Fibroblast of lung (primary cell): ENCODE measurements at regions not wholly inside any gene's neighbourhood (a gene's known extent, or its start where the extent isn't known, plus 50 kb on each side); places are given as distances from the start of the nearest gene placed in this dataset.

Source experiments
- DNase-seq, 2 donors: peaks; one replicate each; pipeline versions ENCODE4 v3.0.0 to v3.0.0-alpha.2; 2010; ENCODE audit warnings: low read depth in 2 of 2
- H2AFZ ChIP-seq: 2 replicates; pipeline ENCODE4 v1.5.1; 2012; ENCODE audit warnings: low read length, control low read depth, inconsistent platforms
- H3K27ac ChIP-seq: 2 replicates; pipeline ENCODE4 v1.5.1; 2011; ENCODE audit warnings: low read length, control low read depth; ENCODE audit not compliant: insufficient read depth
- H3K27me3 ChIP-seq: 2 replicates; pipeline ENCODE4 v1.5.1; 2011; ENCODE audit warnings: mild to moderate bottlenecking, low read length; ENCODE audit not compliant: control insufficient read depth, insufficient read depth
- H3K36me3 ChIP-seq: 2 replicates; pipeline ENCODE4 v1.5.1; 2011; ENCODE audit warnings: low read length; ENCODE audit not compliant: control insufficient read depth, insufficient read depth
- H3K4me1 ChIP-seq: 2 replicates; pipeline ENCODE4 v1.5.1; 2011; ENCODE audit warnings: low read length; ENCODE audit not compliant: control insufficient read depth, insufficient read depth; ENCODE audit errors: extremely low read depth
- H3K4me2 ChIP-seq: 2 replicates; pipeline ENCODE4 v1.5.1; 2011; ENCODE audit warnings: low read length, control low read depth; ENCODE audit not compliant: insufficient read depth; ENCODE audit errors: extremely low read depth
- H3K4me3 ChIP-seq, 4 experiments: fragments of 200-600 bp in 1 of 4; sonication (generic) in 1 of 4; replicated peaks in 1 of 4; 2 replicates each; pipeline ENCODE4 v1.5.1; 2011 to 2016; ENCODE audit warnings: low read length in 4 of 4, low read depth in 3 of 4, mild to moderate bottlenecking in 3 of 4, control low read depth in 2 of 4, inconsistent platforms in 1 of 4, mixed read lengths in 1 of 4; ENCODE audit not compliant: insufficient read depth in 1 of 4; ENCODE audit errors: control extremely low read depth in 1 of 4
- H3K79me2 ChIP-seq: 2 replicates; pipeline ENCODE4 v1.5.1; 2012; ENCODE audit warnings: mild to moderate bottlenecking, low read length, inconsistent platforms; ENCODE audit not compliant: control insufficient read depth, insufficient read depth
- H3K9ac ChIP-seq: 2 replicates; pipeline ENCODE4 v1.5.1; 2011; ENCODE audit warnings: mild to moderate bottlenecking, low read length, control low read depth; ENCODE audit not compliant: insufficient read depth
- H3K9me3 ChIP-seq: 2 replicates; pipeline ENCODE4 v1.5.1; 2012; ENCODE audit warnings: low read depth, low read length; ENCODE audit not compliant: control insufficient read depth, insufficient read depth
- H4K20me1 ChIP-seq: 2 replicates; pipeline ENCODE4 v1.5.1; 2011; ENCODE audit warnings: low read length; ENCODE audit not compliant: control insufficient read depth, insufficient read depth; ENCODE audit errors: extremely low read depth
- CTCF ChIP-seq, 2 donors: IDR thresholded peaks in 1 of 2; conservative IDR thresholded peaks in 1 of 2; 1 replicate in 1 of 2; 2 replicates in 1 of 2; pipeline ENCODE4 v1.5.1; 2011 to 2012; ENCODE audit warnings: low read length in 2 of 2, control low read depth in 1 of 2, inconsistent platforms in 1 of 2, low read depth in 1 of 2, mild to moderate bottlenecking in 1 of 2
- EZH2 ChIP-seq: IDR thresholded peaks from 2 replicates; pipeline ENCODE4 v1.5.1; 2012; ENCODE audit warnings: low read length, control low read depth, mild to moderate bottlenecking; ENCODE audit errors: missing control alignments

- peak; percentile 91 to 96 for DNase-seq
- Histone ChIP-seq H3K27me3 (no peaks in the 10 kb centered on the region), H4K20me1 (no peaks in the 10 kb centered on the region), H2AFZ (no peak overlapping the region), H3K27ac (no peak overlapping the region), H3K9me3 (no peaks in the 10 kb centered on the region), H3K79me2 (no peaks in the 10 kb centered on the region), H3K4me2 (peak overlapping the region; percentile 13), H3K4me3 (no peak overlapping the region), H3K36me3 (no peaks in the 10 kb centered on the region), H3K4me1 (peaks cover 20% of the 10 kb centered on the region), H3K9ac (no peak overlapping the region)
- TF ChIP-seq EZH2 (no peak), CTCF (conservative IDR thresholded peaks at IDR 0.05 in 1 of 2, IDR thresholded peaks at IDR 0.05 in 1 of 2; ENCODE audit: low read depth in 1 of 2, low read length in 2 of 2) (no peak)
Observed at GRCh38 chr10:30185916-30186315, 126.5 kb upstream of the JCAD start.

- Histone ChIP-seq H3K4me1 (peaks cover 20% of the 10 kb centered on the region), H3K27me3 (no peaks in the 10 kb centered on the region), H4K20me1 (no peaks in the 10 kb centered on the region), H3K4me3 (no peak overlapping the region), H3K9ac (no peak overlapping the region), H3K36me3 (no peaks in the 10 kb centered on the region), H3K27ac (no peak overlapping the region), H3K9me3 (no peaks in the 10 kb centered on the region), H2AFZ (no peak overlapping the region), H3K4me2 (no peak overlapping the region), H3K79me2 (no peaks in the 10 kb centered on the region)
- peak in 1 of 2 donors; percentile 58 for DNase-seq
- TF ChIP-seq EZH2, result no peak
Observed at GRCh38 chr10:30185341-30185740, 126.0 kb upstream of the JCAD start.

- Histone ChIP-seq H3K9me3 (no peaks in the 10 kb centered on the region), H3K4me3 (no peak overlapping the region), H3K4me2 (no peak overlapping the region), H4K20me1 (no peaks in the 10 kb centered on the region), H3K27me3 (no peaks in the 10 kb centered on the region), H3K4me1 (peaks cover 20% of the 10 kb centered on the region), H2AFZ (no peak overlapping the region), H3K27ac (no peak overlapping the region), H3K9ac (no peak overlapping the region), H3K79me2 (no peaks in the 10 kb centered on the region), H3K36me3 (no peaks in the 10 kb centered on the region)
- no peak for TF ChIP-seq EZH2
- no peak for TF ChIP-seq CTCF (conservative IDR thresholded peaks at IDR 0.05 in 1 of 2, IDR thresholded peaks at IDR 0.05 in 1 of 2; ENCODE audit: low read depth in 1 of 2, low read length in 2 of 2)
- peak; percentile 31 to 46 for DNase-seq
Observed at GRCh38 chr10:30184397-30185033, 125.1 kb upstream of the JCAD start.
